ENCODE measurements at regions not wholly inside any gene's neighbourhood (a gene's known extent, or its start where the extent isn't known, plus 50 kb on each side); places are given as distances from the start of the nearest gene placed in this dataset.

DNA sequence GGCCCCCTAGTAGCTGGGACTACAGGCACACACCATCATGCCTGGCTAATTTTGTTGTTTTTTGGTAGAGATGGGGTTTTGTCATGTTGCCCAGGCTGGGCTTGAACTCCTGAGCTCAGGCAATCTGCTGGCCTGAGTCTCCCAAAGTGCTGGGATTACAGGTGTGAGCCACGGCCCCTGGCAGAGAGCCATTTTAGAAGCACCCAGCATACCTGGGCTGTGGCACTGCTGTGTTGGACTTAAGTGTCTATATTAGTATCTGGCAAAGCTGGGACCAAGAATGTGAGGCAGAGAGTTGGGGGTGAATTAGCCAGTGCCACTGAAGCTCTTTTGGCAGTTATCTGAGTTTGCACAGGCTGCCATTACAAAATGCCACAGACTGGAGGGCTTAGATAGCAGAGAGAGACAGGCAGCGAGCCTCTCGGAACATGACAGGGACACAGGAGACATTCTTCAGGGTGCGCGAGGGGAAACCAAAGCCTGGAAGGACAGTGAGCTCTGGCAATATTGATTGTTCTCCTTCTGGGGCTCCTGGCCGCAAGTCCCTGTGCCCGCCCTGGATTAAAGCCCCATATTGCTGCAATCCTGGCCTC lies 87.7 kb upstream of the ALX4 start:
- ATAC-seq: no peak
- no peak overlapping the region for H3K4me3 Mint-ChIP-seq
- no peak for DNase-seq
- H3K27ac Mint-ChIP-seq: no peak overlapping the region
- no peaks in the 10 kb centered on the region for H3K36me3 Mint-ChIP-seq (ENCODE audit: low read depth)
- peaks cover 28% of the 10 kb centered on the region for H3K27me3 Mint-ChIP-seq
- H3K9me3 ChIP-seq (ENCODE audit: control insufficient read depth, low read length, poor library complexity, severe bottlenecking): no peaks in the 10 kb centered on the region
- no peaks in the 10 kb centered on the region for H3K4me1 Mint-ChIP-seq

DNA sequence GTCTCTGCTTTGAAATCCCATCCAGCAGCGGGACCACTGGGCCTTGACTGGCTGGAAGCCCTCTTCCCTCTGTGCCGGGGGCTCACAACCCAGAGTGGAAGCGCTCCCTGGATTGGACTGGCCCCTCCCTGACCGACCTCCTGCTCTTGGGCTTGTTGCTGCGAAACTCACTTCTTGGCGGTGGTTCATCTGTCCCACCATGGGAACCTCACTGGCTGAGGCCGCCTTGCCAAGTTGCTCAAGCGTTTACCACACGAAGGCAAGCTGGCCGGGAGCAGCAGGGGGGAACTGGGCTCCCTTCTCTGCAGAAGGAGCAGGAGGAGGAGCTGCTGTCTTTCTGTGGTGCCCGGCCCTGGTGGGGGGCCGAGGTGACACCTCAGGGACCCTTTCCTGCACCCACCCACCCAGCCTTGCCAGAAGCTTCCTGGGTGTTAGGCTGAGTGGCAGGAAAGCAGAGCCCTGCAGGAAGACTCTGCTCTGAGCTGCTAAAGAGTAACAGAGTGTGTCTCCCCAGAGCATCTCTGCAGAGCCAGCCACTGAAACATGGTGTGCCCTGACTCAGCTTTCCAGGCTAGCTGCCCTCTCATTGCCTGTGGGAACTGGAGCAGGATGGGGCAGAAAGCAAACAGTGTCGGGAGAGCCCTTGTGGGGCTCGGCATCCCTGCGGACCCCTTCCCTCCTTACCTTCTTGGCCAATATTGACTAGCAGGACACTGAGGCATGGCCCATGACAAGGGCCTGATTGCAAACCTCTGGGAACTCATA lies 88.5 kb upstream of the ALX4 start:
- DNase-seq (no peak), ATAC-seq (no peak)
- H3K27ac Mint-ChIP-seq: no peak overlapping the region
- H3K36me3 Mint-ChIP-seq (ENCODE audit: low read depth): no peaks in the 10 kb centered on the region
- H3K4me3 Mint-ChIP-seq: no peak overlapping the region
- no peaks in the 10 kb centered on the region for H3K4me1 Mint-ChIP-seq
- H3K27me3 Mint-ChIP-seq: peaks cover 34% of the 10 kb centered on the region
- H3K9me3 ChIP-seq (ENCODE audit: control insufficient read depth, low read length, poor library complexity, severe bottlenecking): no peaks in the 10 kb centered on the region

DNA sequence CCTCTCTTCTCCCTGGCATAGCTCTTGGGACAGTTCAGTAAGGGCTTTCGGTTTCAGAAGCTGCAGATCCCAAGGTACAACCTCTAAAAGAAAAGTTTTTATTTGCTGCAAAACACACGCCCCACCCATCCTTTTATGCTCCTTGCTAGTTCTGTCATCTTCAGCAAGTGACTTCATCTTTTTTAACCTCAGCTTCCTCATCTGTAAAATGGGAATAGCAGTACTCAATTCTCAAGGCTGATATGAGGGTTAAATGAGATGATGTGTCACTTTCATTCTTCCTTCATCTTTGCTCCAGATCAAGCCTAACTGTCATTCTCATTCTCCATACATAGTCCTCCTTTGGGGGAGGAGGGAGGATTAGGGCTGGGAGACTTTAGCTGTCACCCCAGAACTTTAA lies 90.0 kb upstream of the ALX4 start:
- peaks cover 45% of the 10 kb centered on the region for H3K27me3 Mint-ChIP-seq
- no peak overlapping the region for H3K4me3 Mint-ChIP-seq
- H3K36me3 Mint-ChIP-seq (ENCODE audit: low read depth): no peaks in the 10 kb centered on the region
- no peaks in the 10 kb centered on the region for H3K4me1 Mint-ChIP-seq
- no peaks in the 10 kb centered on the region for H3K9me3 ChIP-seq (ENCODE audit: control insufficient read depth, low read length, poor library complexity, severe bottlenecking)
- no peak overlapping the region for H3K27ac Mint-ChIP-seq
- ATAC-seq (no peak), DNase-seq (no peak)

DNA sequence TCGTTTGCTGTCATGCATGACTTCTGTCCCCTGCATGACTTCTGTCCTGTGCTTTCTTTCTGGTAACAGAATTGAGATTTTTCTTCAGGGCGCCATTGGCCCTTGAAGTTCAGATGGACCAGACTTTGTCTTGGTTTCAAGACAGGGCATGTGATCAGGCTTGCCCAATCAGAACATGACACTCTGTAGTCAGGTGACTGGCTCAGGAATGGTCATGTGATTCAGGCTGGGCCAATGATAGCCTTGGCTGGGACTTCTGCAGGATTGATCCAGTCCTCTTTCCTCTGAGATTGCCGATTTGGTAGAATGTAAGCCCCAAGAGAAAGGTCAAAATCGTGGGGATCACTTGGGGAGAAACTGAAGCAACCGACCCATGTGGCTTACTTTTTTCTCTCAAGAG lies 90.5 kb upstream of the ALX4 start:
- Mint-ChIP-seq H3K36me3 (ENCODE audit: low read depth) (no peaks in the 10 kb centered on the region), H3K27me3 (peaks cover 49% of the 10 kb centered on the region), H3K4me3 (no peak overlapping the region), H3K4me1 (no peaks in the 10 kb centered on the region), H3K27ac (no peak overlapping the region)
- no peak for DNase-seq
- H3K9me3 ChIP-seq (ENCODE audit: control insufficient read depth, low read length, poor library complexity, severe bottlenecking): no peaks in the 10 kb centered on the region
- ATAC-seq: no peak

DNA sequence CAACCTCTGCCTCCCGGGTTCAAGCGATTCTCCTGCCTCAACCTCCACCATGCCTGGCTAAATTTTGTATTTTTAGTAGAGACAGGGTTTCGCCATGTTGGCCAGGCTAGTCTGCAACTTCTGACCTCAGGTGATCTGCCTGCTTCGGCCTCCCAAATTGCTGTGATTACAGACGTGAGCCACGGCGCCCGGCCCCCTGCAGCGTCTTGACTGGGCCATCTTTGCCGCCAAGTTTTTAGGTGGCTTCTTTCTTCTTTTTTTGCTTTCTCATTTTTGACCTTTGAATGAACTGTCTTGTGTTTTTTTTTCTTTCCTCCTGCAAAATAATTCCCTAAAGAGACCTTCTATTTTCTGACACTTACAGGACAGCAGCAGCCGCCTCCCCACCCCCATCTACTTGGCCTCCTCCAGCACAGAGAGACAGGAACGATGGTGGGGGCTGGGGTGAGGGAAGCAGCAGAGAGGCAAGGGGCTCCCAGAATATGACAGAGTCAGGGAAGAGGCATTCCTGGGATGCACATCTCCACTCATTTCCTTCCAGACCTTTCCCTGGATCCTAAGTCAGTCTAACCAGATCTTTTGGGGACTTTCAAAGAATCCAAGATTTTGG lies 92.6 kb upstream of the ALX4 start:
- ATAC-seq: no peak
- H3K4me3 Mint-ChIP-seq: no peak overlapping the region
- H3K4me1 Mint-ChIP-seq: no peaks in the 10 kb centered on the region
- H3K36me3 Mint-ChIP-seq (ENCODE audit: low read depth): no peaks in the 10 kb centered on the region
- no peaks in the 10 kb centered on the region for H3K9me3 ChIP-seq (ENCODE audit: control insufficient read depth, low read length, poor library complexity, severe bottlenecking)
- H3K27ac Mint-ChIP-seq: no peak overlapping the region
- DNase-seq: no peak
- peaks cover 53% of the 10 kb centered on the region for H3K27me3 Mint-ChIP-seq

DNA sequence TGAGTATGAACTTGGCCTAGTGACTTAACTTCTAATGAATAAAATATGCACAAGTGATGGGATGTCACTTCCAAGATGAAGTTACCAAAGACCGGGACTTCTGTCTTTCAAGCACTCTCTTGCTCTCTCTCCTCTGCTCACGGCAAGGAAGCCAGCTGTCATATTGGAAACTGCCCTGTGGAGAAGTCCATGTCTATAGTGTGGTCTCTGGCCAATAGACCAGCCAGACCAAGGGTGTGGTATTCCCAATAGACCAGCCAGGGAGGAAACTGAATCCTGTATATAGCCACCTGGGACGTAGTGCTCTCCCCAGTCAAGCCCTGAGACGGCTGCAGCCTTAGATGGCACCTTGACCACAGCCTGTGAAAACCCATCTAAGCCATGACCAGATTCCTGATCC lies 93.2 kb upstream of the ALX4 start:
- Mint-ChIP-seq H3K4me3 (no peak overlapping the region), H3K27me3 (peaks cover 57% of the 10 kb centered on the region), H3K4me1 (no peaks in the 10 kb centered on the region), H3K36me3 (ENCODE audit: low read depth) (no peaks in the 10 kb centered on the region), H3K27ac (no peak overlapping the region)
- no peak for DNase-seq
- no peak for ATAC-seq
- no peaks in the 10 kb centered on the region for H3K9me3 ChIP-seq (ENCODE audit: control insufficient read depth, low read length, poor library complexity, severe bottlenecking)

DNA sequence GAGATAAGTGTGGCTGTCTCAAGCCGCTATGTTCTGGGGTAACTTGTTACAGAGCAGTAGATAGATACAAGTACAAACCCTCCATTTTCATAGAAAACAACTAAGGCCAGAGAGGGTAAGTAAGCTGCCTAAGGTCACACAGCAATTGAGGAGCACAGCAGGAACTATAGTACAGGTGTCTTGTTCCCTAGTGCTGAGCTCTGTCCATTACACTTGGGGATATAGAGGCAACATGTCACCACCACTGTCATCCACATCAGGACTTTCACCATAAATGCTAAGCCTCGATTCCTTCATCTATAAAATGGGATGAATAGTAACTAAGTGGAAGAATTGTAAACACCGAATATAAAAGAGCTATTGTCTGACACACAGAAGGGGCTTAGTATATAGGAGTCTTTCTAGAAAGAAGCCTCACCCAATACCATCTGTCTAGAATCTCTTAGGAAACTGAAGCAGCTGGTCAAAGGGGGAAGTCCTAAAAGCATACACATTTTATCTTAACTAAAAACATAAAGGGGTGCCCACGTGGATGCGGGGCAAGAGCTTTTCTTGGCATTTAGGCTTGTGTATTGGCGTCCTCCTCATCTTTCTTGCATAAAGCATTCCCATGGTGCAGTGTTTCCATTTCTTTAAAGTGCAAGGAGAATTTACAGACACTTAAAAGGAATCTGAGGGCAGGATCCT lies 93.8 kb upstream of the ALX4 start:
- H3K4me1 Mint-ChIP-seq: no peaks in the 10 kb centered on the region
- ATAC-seq (no peak), DNase-seq (no peak)
- no peak overlapping the region for H3K4me3 Mint-ChIP-seq
- no peaks in the 10 kb centered on the region for H3K9me3 ChIP-seq (ENCODE audit: control insufficient read depth, low read length, poor library complexity, severe bottlenecking)
- H3K36me3 Mint-ChIP-seq (ENCODE audit: low read depth): no peaks in the 10 kb centered on the region
- H3K27ac Mint-ChIP-seq: no peak overlapping the region
- H3K27me3 Mint-ChIP-seq: peaks cover 62% of the 10 kb centered on the region

DNA sequence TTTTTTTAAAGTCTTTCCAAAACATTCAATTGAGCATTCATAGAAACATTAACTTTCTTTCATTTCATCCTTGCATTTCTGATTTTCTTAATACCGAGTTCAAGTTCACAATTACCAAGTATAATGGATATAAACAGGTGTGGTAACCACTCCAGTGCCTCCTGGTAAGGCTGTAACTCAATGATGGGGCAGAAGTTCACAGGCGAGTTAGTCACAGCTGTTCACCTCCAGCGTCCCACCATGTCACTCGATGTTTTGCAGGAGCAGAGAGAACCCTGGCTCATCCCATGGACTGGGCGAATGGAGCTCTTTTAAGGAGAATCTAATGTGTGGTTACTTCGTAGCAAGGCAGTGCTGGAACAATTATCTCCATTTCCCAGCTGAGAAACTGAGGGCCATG lies 94.4 kb upstream of the ALX4 start:
- no peaks in the 10 kb centered on the region for H3K36me3 Mint-ChIP-seq (ENCODE audit: low read depth)
- DNase-seq: no peak
- H3K27ac Mint-ChIP-seq: no peak overlapping the region
- H3K4me1 Mint-ChIP-seq: no peaks in the 10 kb centered on the region
- peaks cover 68% of the 10 kb centered on the region for H3K27me3 Mint-ChIP-seq
- H3K4me3 Mint-ChIP-seq: no peak overlapping the region
- ATAC-seq: no peak
- H3K9me3 ChIP-seq (ENCODE audit: control insufficient read depth, low read length, poor library complexity, severe bottlenecking): no peaks in the 10 kb centered on the region

DNA sequence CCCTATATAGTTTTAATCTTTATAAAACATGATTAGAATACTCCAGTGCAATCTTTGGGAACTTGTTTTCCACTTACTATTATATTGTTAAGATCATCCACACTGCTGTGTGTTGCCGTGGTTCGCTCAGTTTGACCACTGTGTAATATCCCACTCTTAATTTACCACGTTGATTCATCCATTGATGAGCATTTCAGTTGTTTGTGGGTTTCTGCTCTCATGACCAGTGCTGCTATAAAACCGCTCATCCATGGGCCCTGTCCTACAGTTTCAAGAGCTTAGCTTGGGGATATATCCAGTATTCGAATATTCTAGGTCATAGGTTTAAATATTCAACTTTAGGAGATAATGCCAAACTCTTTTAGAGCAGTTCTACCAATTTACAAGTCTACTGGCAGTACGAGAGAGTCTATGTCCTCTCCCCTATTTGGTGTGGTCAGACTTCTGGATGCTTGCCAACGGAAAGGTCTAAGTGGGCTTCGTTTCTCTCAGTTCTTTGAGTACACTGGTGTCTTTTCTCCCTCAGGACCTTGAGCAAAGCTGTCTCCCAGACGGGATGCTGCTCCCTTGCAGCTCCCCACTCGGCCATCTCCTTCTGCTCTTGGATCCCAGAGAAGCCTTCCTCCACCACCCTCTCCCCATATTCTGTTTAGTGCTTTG lies 94.9 kb upstream of the ALX4 start:
- H3K4me1 Mint-ChIP-seq: no peaks in the 10 kb centered on the region
- H3K4me3 Mint-ChIP-seq: no peak overlapping the region
- ATAC-seq: no peak
- no peak overlapping the region for H3K27ac Mint-ChIP-seq
- no peak for DNase-seq
- no peaks in the 10 kb centered on the region for H3K9me3 ChIP-seq (ENCODE audit: control insufficient read depth, low read length, poor library complexity, severe bottlenecking)
- H3K36me3 Mint-ChIP-seq (ENCODE audit: low read depth): no peaks in the 10 kb centered on the region
- peaks cover 69% of the 10 kb centered on the region for H3K27me3 Mint-ChIP-seq

DNA sequence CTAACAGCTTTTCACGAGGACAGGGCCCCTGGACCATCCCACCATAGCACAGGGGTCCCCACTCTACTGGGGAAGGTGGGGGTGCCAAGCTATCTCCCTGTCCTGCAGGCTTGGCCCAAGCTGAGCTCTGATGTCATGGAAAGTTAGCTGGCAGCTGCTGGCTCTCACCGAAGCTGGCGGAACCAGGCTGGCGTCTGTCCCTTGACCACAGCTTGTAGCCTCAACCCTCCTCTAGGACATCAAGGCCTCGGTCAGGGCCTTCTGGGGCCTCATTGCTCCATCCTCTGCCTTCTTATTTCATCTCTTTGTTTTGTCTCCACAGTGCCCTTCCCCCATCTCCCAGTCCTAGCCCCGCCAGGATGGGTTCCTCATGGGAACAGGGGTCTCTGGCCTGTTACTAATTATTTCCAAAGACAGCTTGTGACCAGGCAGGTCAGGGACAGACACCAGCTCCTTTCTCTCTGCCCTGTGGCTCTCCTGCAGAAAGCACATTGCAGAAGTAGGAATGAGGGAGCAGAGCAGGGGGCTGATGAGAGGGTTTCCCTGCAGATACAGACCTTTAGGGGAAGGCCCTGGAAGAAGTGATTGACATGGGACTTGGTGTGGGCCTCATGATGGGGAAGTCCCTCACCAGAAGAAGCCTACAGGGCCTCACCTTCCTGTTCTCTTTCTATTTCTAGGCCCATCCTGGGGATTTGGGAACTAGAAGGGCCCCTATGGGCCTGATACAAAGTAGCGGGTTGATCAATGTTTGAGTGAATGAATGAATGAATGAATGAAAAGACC lies 97.5 kb upstream of the ALX4 start:
- no peak for DNase-seq
- H3K4me3 Mint-ChIP-seq: no peak overlapping the region
- H3K4me1 Mint-ChIP-seq: no peaks in the 10 kb centered on the region
- ATAC-seq: no peak
- no peak overlapping the region for H3K27ac Mint-ChIP-seq
- H3K36me3 Mint-ChIP-seq (ENCODE audit: low read depth): peaks cover 2% of the 10 kb centered on the region
- peaks cover 74% of the 10 kb centered on the region for H3K27me3 Mint-ChIP-seq
- H3K9me3 ChIP-seq (ENCODE audit: control insufficient read depth, low read length, poor library complexity, severe bottlenecking): no peaks in the 10 kb centered on the region

DNA sequence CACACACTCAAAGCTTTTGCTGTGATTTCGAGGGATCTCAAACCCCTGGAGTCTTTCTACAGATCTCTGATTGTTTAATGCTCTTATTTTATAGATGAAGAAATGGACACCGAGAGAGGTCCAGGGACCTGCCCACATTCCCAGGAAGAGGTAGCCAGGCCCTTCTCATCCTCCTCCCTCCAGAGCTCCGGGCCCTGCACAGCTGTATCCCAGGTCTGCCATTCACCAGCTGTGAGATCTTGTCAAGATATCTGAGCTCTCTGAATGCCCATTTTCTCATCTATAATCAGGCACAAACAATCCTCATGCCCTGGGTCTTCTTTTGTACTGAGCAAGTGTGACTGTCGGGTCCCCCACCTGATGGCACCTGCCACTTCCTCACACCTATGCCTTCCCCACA lies 98.2 kb upstream of the ALX4 start:
- DNase-seq (no peak), ATAC-seq (no peak)
- H3K4me1 Mint-ChIP-seq: no peaks in the 10 kb centered on the region
- H3K9me3 ChIP-seq (ENCODE audit: control insufficient read depth, low read length, poor library complexity, severe bottlenecking): no peaks in the 10 kb centered on the region
- no peak overlapping the region for H3K27ac Mint-ChIP-seq
- peaks cover 72% of the 10 kb centered on the region for H3K27me3 Mint-ChIP-seq
- peaks cover 2% of the 10 kb centered on the region for H3K36me3 Mint-ChIP-seq (ENCODE audit: low read depth)
- H3K4me3 Mint-ChIP-seq: no peak overlapping the region

DNA sequence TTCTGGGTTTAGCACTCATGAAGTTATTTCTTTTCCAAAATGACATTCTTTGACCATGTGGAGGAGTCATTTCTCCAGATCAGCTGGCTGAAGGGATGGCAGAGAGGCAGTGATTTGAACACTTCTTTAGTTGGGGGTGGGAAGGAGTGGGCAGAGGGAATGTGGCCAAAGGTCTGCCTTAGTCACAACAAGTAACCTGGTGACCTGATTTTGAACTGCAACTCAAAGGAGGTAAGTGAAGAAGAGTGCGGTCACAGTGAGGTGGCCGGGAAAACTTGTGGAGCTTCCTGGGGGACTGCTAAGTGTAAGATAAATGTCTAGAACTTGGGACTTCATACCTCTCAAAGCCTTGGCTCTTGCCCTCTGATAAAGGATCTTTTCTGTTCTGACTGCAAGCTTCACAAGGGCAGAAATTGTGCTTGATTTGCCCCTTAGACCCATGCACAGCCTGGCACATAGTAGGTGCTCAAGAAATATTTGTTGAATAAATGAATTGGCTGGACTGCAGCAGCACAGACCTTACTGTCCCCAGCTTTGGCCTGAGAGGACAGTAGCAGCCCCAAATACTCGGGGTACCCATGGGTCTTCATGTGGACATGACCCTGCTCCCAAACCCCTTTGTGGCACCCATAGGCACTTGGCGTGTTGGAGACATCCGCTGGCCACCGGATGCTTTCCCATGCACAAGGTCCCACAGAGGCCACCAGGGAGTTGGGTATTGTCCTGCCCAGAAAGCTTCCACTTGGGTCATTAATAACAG lies 99.0 kb upstream of the ALX4 start:
- Mint-ChIP-seq H3K27me3 (peaks cover 69% of the 10 kb centered on the region), H3K4me1 (no peaks in the 10 kb centered on the region), H3K4me3 (no peak overlapping the region), H3K36me3 (ENCODE audit: low read depth) (peaks cover 2% of the 10 kb centered on the region), H3K27ac (no peak overlapping the region)
- ATAC-seq (no peak), DNase-seq (no peak)
- H3K9me3 ChIP-seq (ENCODE audit: control insufficient read depth, low read length, poor library complexity, severe bottlenecking): no peaks in the 10 kb centered on the region
